ENCODE measurements at regions not wholly inside any gene's neighbourhood (a gene's known extent, or its start where the extent isn't known, plus 50 kb on each side); places are given as distances from the start of the nearest gene placed in this dataset.
A peak's percentile ranks its signal among the peaks of the same experiment; 100 is the strongest.

DNA sequence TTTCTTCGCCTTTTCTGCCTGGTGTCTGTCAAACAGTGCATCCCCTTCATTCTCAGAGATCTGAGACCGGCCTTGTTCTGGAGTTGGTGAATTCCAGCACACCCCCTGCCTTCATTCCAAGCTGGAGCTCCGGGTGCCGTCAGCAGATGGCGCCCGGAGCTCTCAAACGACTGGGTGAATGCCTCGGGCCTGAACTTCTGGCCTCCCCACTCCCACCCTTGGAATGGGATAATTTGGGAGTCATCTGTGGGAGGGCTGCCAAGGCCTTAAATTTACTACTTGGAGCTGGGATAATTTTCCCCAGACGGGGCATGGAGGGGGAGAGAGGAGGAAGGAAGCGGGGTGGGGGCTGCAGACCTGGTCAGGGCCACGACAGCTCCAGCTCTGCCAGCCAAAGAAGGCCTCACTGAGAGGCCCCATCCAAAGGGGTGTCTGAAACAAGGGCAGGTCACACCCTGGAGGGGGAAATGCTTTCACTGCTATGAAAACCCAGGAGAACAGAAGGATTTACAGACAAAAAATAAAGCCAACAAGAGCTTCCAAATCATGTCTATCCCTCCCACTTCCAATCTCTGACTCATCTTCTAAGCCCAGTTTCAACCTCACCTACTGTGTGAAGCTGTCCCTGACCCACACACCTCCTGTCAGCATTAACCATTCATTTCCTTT is 187.9 kb downstream of the OPA1 start:
- H3K27ac Mint-ChIP-seq = no peak overlapping the region

More for the DNA sequence above, 187.9 kb downstream of the OPA1 start:
- H3F3A ChIP-seq (replicated peaks; ENCODE audit: low read depth) = peaks cover 4% of the 10 kb centered on the region; the same call in 1 of the 2 replicates
- H3K4me1 ChIP-seq (ENCODE audit: insufficient read depth) = peaks cover 26% of the 10 kb centered on the region
- H3K9me2 ChIP-seq (ENCODE audit: insufficient read depth) = no peaks in the 10 kb centered on the region
- H3K4me3 ChIP-seq = no peak overlapping the region
- Mint-ChIP-seq H3K9me3 (no peaks in the 10 kb centered on the region; the same call in 2 of the 3 replicates), H3K4me3 (no peak overlapping the region), H3K4me1 (peaks cover 50% of the 10 kb centered on the region), H3K27me3 (ENCODE audit: insufficient read depth, low read depth, poor library complexity) (peaks cover 12% of the 10 kb centered on the region), H3K36me3 (ENCODE audit: low read depth) (peaks cover 5% of the 10 kb centered on the region; the same call in 1 of the 3 replicates)
- H3K36me3 ChIP-seq (ENCODE audit: insufficient read depth) = no peaks in the 10 kb centered on the region
- ATAC-seq (peak; percentile 81), DNase-seq (ENCODE audit: low spot score) (peak; percentile 91)
- H3K79me2 ChIP-seq (replicated peaks; ENCODE audit: insufficient read depth) = no peaks in the 10 kb centered on the region
- H3K27ac ChIP-seq (ENCODE audit: low read depth) = no peak overlapping the region
- no peaks in the 10 kb centered on the region for H4K20me1 ChIP-seq (replicated peaks; ENCODE audit: insufficient read depth)
- H2AFZ ChIP-seq = no peak overlapping the region
- no peak for TF ChIP-seq ZNF114 (CRISPR knock-in tag; IDR thresholded peaks at IDR 0.05)
- TF ChIP-seq, protein P1, sequence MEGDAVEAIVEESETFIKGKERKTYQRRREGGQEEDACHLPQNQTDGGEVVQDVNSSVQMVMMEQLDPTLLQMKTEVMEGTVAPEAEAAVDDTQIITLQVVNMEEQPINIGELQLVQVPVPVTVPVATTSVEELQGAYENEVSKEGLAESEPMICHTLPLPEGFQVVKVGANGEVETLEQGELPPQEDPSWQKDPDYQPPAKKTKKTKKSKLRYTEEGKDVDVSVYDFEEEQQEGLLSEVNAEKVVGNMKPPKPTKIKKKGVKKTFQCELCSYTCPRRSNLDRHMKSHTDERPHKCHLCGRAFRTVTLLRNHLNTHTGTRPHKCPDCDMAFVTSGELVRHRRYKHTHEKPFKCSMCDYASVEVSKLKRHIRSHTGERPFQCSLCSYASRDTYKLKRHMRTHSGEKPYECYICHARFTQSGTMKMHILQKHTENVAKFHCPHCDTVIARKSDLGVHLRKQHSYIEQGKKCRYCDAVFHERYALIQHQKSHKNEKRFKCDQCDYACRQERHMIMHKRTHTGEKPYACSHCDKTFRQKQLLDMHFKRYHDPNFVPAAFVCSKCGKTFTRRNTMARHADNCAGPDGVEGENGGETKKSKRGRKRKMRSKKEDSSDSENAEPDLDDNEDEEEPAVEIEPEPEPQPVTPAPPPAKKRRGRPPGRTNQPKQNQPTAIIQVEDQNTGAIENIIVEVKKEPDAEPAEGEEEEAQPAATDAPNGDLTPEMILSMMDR (conservative IDR thresholded peaks at IDR 0.05; ENCODE audit: low read depth in 2 of 2) = peak; percentile 84 to 94
- TF ChIP-seq, protein P2, sequence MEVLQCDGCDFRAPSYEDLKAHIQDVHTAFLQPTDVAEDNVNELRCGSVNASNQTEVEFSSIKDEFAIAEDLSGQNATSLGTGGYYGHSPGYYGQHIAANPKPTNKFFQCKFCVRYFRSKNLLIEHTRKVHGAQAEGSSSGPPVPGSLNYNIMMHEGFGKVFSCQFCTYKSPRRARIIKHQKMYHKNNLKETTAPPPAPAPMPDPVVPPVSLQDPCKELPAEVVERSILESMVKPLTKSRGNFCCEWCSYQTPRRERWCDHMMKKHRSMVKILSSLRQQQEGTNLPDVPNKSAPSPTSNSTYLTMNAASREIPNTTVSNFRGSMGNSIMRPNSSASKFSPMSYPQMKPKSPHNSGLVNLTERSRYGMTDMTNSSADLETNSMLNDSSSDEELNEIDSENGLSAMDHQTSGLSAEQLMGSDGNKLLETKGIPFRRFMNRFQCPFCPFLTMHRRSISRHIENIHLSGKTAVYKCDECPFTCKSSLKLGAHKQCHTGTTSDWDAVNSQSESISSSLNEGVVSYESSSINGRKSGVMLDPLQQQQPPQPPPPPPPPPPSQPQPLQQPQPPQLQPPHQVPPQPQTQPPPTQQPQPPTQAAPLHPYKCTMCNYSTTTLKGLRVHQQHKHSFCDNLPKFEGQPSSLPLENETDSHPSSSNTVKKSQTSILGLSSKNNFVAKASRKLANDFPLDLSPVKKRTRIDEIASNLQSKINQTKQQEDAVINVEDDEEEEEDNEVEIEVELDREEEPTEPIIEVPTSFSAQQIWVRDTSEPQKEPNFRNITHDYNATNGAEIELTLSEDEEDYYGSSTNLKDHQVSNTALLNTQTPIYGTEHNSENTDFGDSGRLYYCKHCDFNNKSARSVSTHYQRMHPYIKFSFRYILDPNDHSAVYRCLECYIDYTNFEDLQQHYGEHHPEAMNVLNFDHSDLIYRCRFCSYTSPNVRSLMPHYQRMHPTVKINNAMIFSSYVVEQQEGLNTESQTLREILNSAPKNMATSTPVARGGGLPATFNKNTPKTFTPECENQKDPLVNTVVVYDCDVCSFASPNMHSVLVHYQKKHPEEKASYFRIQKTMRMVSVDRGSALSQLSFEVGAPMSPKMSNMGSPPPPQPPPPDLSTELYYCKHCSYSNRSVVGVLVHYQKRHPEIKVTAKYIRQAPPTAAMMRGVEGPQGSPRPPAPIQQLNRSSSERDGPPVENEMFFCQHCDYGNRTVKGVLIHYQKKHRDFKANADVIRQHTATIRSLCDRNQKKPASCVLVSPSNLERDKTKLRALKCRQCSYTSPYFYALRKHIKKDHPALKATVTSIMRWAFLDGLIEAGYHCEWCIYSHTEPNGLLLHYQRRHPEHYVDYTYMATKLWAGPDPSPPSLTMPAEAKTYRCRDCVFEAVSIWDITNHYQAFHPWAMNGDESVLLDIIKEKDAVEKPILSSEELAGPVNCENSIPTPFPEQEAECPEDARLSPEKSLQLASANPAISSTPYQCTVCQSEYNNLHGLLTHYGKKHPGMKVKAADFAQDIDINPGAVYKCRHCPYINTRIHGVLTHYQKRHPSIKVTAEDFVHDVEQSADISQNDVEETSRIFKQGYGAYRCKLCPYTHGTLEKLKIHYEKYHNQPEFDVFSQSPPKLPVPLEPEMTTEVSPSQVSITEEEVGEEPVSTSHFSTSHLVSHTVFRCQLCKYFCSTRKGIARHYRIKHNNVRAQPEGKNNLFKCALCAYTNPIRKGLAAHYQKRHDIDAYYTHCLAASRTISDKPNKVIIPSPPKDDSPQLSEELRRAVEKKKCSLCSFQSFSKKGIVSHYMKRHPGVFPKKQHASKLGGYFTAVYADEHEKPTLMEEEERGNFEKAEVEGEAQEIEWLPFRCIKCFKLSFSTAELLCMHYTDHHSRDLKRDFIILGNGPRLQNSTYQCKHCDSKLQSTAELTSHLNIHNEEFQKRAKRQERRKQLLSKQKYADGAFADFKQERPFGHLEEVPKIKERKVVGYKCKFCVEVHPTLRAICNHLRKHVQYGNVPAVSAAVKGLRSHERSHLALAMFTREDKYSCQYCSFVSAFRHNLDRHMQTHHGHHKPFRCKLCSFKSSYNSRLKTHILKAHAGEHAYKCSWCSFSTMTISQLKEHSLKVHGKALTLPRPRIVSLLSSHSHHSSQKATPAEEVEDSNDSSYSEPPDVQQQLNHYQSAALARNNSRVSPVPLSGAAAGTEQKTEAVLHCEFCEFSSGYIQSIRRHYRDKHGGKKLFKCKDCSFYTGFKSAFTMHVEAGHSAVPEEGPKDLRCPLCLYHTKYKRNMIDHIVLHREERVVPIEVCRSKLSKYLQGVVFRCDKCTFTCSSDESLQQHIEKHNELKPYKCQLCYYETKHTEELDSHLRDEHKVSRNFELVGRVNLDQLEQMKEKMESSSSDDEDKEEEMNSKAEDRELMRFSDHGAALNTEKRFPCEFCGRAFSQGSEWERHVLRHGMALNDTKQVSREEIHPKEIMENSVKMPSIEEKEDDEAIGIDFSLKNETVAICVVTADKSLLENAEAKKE (CRISPR knock-in tag; IDR thresholded peaks at IDR 0.05) = no peak
- H3K4me2 ChIP-seq = no peak overlapping the region
- peaks cover 35% of the 10 kb centered on the region; the same call in 1 of the 2 replicates for H3K27me3 ChIP-seq (ENCODE audit: insufficient read depth)
